Testis (tissue), 2 donors: ENCODE measurements at regions not wholly inside any gene's neighbourhood (a gene's known extent, or its start where the extent isn't known, plus 50 kb on each side); places are given as distances from the start of the nearest gene placed in this dataset.

ENCODE experiments used
- CTCF ChIP-seq, 3 experiments: fragments of 450-650 bp in 2 of 3; fragments of 200-600 bp in 1 of 3; sonication (generic) in 1 of 3; IDR thresholded peaks; one replicate each; pipeline ENCODE4 v1.5.1; 2016 to 2019; ENCODE audit warnings: antibody characterized with exemption in 3 of 3, mild to moderate bottlenecking in 2 of 3, moderate library complexity in 1 of 3
- POLR2A ChIP-seq: fragments of 450-650 bp; IDR thresholded peaks from one replicate; pipeline ENCODE4 v1.6.1; 2017; ENCODE audit warnings: antibody characterized with exemption, mild to moderate bottlenecking, moderate library complexity

DNA sequence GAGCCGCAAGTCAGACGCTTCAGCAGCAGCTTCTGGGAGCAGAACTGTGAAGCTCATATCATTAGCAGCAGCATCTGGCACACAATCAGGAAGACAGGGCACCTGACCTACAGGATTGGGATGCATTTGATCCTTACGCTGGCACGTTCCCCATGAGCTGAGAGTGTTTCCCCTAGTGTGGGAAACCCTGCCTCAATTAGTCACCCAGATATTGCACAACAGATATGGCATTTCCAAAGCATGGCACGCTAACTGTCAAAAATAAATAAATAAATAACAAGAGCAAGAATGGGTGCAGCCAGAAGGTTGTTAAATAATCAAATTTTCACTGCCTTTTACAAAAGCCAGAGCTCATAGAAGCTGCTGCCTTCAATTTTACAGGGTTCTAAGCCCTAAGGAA is 189.6 kb upstream of the THBS1 start:
- TF ChIP-seq CTCF (IDR thresholded peaks at IDR 0.05), result no peak
- TF ChIP-seq POLR2A, result no peak
